PFSK-1 (cell line): ENCODE measurements at regions not wholly inside any gene's neighbourhood (a gene's known extent, or its start where the extent isn't known, plus 50 kb on each side); places are given as distances from the start of the nearest gene placed in this dataset.

Experiments
- REST ChIP-seq, 2 experiments: IDR thresholded peaks; 2 replicates each; pipeline versions ENCODE4 v1.6.1 to v1.8.0; 2011 to 2012; ENCODE audit warnings: low read depth in 2 of 2, low read length in 2 of 2, control low read depth in 1 of 2, inconsistent platforms in 1 of 2, mild to moderate bottlenecking in 1 of 2, moderate library complexity in 1 of 2; ENCODE audit not compliant: insufficient read depth in 1 of 2
- TAF1 ChIP-seq: IDR thresholded peaks from 2 replicates; pipeline ENCODE4 v1.6.1; 2012; ENCODE audit warnings: low read length, control low read depth, borderline replicate concordance; ENCODE audit not compliant: insufficient read depth

- no peak for TF ChIP-seq REST (IDR thresholded peaks at IDR 0.05; ENCODE audit: insufficient read depth in 1 of 2, low read depth in 2 of 2, low read length in 2 of 2)
- no peak for TF ChIP-seq TAF1
Observed at GRCh38 chr16:74079232-74079586, 217.4 kb upstream of the PSMD7 start.
